RWPE1 (cell line): ENCODE measurements at regions not wholly inside any gene's neighbourhood (a gene's known extent, or its start where the extent isn't known, plus 50 kb on each side); places are given as distances from the start of the nearest gene placed in this dataset.

ENCODE experiments used
- CTCF ChIA-PET: fragments of 350-600 bp; sonication (Branson Sonifier 250); formaldehyde crosslinking; extraction: SDS; loops from one replicate; lab custom pipeline; 2021; lab: Yijun Ruan, JAX
- POLR2A ChIA-PET: fragments of 400-600 bp; formaldehyde crosslinking; extraction: SDS; loops from one replicate; lab custom pipeline; 2020; ENCODE audit warnings: antibody characterized with exemption; ENCODE audit not compliant: low non-redundant PET; lab: Yijun Ruan, JAX
- DNase-seq: peaks from one replicate; pipeline ENCODE4 v3.0.0; 2012; ENCODE audit warnings: low spot score
- H3K27ac ChIP-seq: fragments of 450-650 bp; 2 replicates; pipeline ENCODE4 v1.5.1; 2017
- TF ChIP-seq, protein P1 (sequence below): fragments of 450-650 bp; conservative IDR thresholded peaks from 2 replicates; pipeline ENCODE4 v1.5.1; 2017; ENCODE audit warnings: low read depth, mild to moderate bottlenecking

GRCh38 chr13:47110141-47110540, 213.3 kb upstream of the HTR2A start:
- ChIA-PET POLR2A (no interaction called here), CTCF (no interaction called here)
- DNase-seq = no peak
- TF ChIP-seq, protein P1, sequence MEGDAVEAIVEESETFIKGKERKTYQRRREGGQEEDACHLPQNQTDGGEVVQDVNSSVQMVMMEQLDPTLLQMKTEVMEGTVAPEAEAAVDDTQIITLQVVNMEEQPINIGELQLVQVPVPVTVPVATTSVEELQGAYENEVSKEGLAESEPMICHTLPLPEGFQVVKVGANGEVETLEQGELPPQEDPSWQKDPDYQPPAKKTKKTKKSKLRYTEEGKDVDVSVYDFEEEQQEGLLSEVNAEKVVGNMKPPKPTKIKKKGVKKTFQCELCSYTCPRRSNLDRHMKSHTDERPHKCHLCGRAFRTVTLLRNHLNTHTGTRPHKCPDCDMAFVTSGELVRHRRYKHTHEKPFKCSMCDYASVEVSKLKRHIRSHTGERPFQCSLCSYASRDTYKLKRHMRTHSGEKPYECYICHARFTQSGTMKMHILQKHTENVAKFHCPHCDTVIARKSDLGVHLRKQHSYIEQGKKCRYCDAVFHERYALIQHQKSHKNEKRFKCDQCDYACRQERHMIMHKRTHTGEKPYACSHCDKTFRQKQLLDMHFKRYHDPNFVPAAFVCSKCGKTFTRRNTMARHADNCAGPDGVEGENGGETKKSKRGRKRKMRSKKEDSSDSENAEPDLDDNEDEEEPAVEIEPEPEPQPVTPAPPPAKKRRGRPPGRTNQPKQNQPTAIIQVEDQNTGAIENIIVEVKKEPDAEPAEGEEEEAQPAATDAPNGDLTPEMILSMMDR = no peak
- H3K27ac ChIP-seq = no peak overlapping the region

- H3K27ac ChIP-seq = no peak overlapping the region
- CTCF ChIA-PET = no interaction called here
- TF ChIP-seq, protein P1 = no peak
- no peak for DNase-seq
- POLR2A ChIA-PET = no interaction called here
Observed at GRCh38 chr13:47109028-47109427, 212.2 kb upstream of the HTR2A start.

GRCh38 chr13:47100214-47100853, 203.5 kb upstream of the HTR2A start:
- ChIA-PET POLR2A (no interaction called here), CTCF (no interaction called here)
- no peak overlapping the region for H3K27ac ChIP-seq
- TF ChIP-seq, protein P1 = no peak
- DNase-seq = no peak

- no peak overlapping the region for H3K27ac ChIP-seq
- ChIA-PET CTCF (interaction anchor here (0.5 kb wide), 1 partner anchor 107 kb away, joined by 3 read pairs; no protein-coding TSS in a partner anchor), POLR2A (no interaction called here)
- DNase-seq = no peak
- TF ChIP-seq, protein P1 = no peak
Observed at GRCh38 chr13:47094734-47095434, 198.0 kb upstream of the HTR2A start.

DNA sequence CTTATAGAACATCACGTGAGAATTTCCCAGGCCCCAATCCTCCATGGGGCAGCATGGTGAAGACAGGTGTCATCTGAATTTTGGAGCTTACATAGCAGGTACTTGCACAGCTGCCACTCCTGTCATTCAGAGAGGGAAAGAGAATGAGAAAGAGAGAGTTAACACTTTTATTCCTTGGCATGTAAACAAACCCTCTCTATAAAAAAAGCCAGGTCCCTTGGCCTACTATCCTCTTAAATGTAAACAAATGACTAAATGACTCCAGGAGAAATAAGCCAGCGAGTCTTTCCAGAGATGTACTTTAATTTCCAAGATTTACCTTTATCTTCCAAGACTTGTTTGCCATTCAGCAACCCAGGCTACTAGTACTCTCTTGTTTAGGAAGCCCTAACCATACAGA, 195.3 kb upstream of the HTR2A start:
- TF ChIP-seq, protein P1 = no peak
- CTCF ChIA-PET = interaction anchor here (0.6 kb wide), 1 partner anchor 1692 kb away, joined by 3 read pairs; no protein-coding TSS in a partner anchor
- H3K27ac ChIP-seq = no peak overlapping the region
- no peak for DNase-seq
- POLR2A ChIA-PET = no interaction called here

DNA sequence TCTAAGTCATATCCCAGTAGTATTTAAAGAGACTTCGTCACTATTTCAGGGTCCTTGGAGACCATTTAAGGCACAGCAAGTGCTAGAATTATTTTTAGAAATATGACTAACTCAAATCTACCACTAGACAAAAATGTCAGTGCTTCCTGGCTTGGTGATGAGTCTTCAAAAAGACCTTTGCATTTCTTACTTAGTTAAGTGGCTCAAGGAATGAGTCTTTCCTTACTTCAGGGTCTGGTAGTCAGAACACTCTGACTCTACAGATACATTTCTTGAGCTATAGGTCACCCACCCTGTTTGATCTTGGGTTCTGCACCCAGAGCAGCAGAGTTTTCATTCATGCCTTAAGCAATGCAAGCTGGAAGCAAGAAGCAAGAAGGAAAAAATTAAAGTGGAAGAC, 191.0 kb upstream of the HTR2A start:
- ChIA-PET POLR2A (no interaction called here), CTCF (no interaction called here)
- no peak for DNase-seq
- TF ChIP-seq, protein P1 = no peak
- H3K27ac ChIP-seq = no peak overlapping the region
